KMS-11 (cell line): ENCODE measurements at regions not wholly inside any gene's neighbourhood (a gene's known extent, or its start where the extent isn't known, plus 50 kb on each side); places are given as distances from the start of the nearest gene placed in this dataset.

Experiments
- H2AFZ ChIP-seq: fragments of 200-600 bp; sonication (generic); 2 replicates; pipeline ENCODE4 v1.6.1; 2016; ENCODE audit warnings: antibody characterized with exemption, mixed run types, low read depth
- H3K27ac ChIP-seq: fragments of 200-600 bp; sonication (generic); 2 replicates; pipeline ENCODE4 v1.6.1; 2016; ENCODE audit warnings: mild to moderate bottlenecking, mixed run types
- H3K27me3 ChIP-seq: fragments of 200-600 bp; sonication (generic); 2 replicates; pipeline ENCODE4 v1.6.1; 2017; ENCODE audit warnings: mild to moderate bottlenecking, low read depth, mixed run types, moderate library complexity; ENCODE audit not compliant: insufficient read depth
- H3K36me3 ChIP-seq: fragments of 200-600 bp; sonication (generic); 2 replicates; pipeline ENCODE4 v1.6.1; 2017; ENCODE audit warnings: mild to moderate bottlenecking, mixed run types; ENCODE audit not compliant: insufficient read depth
- H3K4me1 ChIP-seq: fragments of 200-600 bp; sonication (generic); 2 replicates; pipeline ENCODE4 v1.6.1; 2016; ENCODE audit warnings: mild to moderate bottlenecking, low read depth, mixed run types; ENCODE audit not compliant: poor library complexity, severe bottlenecking
- H3K4me2 ChIP-seq: fragments of 200-600 bp; sonication (generic); 2 replicates; pipeline ENCODE4 v1.7.0; 2016; ENCODE audit warnings: mild to moderate bottlenecking, mixed run types
- H3K4me3 ChIP-seq: fragments of 200-600 bp; sonication (generic); IDR thresholded peaks from 2 replicates; pipeline ENCODE4 v1.6.1; 2017; ENCODE audit warnings: low read depth, low read length, mixed read lengths; ENCODE audit not compliant: insufficient read depth
- H3K79me2 ChIP-seq: fragments of 200-600 bp; sonication (generic); 2 replicates; pipeline ENCODE4 v1.6.1; 2016; ENCODE audit warnings: low read depth, mixed run types; ENCODE audit not compliant: insufficient read depth
- H3K9ac ChIP-seq: fragments of 200-600 bp; sonication (generic); 2 replicates; pipeline ENCODE4 v1.6.1; 2016; ENCODE audit warnings: mild to moderate bottlenecking, mixed run types
- H4K20me1 ChIP-seq: fragments of 200-600 bp; sonication (generic); 2 replicates; pipeline ENCODE4 v1.6.1; 2016; ENCODE audit warnings: mild to moderate bottlenecking, mixed run types; ENCODE audit not compliant: insufficient read depth
- TF ChIP-seq, protein P1 (sequence below): fragments of 200-600 bp; sonication (generic); conservative IDR thresholded peaks from 2 replicates; pipeline ENCODE4 v1.6.1; 2017; ENCODE audit warnings: low read depth, mild to moderate bottlenecking, antibody characterized with exemption, low read length, moderate library complexity, mixed read lengths

DNA sequence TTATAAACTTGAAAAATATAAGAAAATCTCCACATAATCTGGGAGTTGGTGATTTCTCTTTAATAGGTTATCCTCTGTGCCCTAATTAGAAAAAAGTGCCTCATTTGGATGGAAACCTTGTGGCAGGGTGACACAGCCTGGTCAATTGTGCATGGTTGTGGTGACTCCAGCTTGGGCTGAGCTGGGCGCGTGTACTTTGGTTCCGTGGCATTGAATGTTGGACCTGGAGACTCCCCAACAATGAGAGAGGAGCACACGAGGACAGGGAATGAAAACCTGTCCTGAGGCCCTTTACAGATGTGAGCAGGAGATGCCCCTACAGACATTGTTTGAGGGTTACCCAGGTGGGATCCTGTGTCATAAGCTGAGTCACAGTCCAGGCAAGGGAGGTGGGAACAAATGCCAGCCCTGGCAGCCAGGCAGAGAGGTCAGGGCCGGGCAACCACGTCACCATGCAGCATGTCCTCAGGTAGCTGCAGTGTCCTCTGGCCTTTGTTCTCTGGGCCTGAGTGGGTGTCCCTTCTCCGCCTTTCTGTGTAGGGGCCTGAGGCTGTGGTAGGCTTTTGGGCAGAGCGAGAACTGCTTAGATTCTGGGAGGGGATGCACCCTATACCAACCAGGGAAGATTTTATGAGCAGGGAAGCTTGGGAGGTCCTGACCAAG lies 147.4 kb upstream of the TBX20 start:
- Histone ChIP-seq H3K36me3 (no peaks in the 10 kb centered on the region), H4K20me1 (no peaks in the 10 kb centered on the region), H3K4me1 (no peaks in the 10 kb centered on the region), H3K27me3 (no peaks in the 10 kb centered on the region), H3K4me3 (no peak overlapping the region), H3K9ac (no peak overlapping the region), H3K27ac (no peak overlapping the region), H3K79me2 (no peaks in the 10 kb centered on the region), H3K4me2 (no peak overlapping the region), H2AFZ (no peak overlapping the region)
- TF ChIP-seq, protein P1, sequence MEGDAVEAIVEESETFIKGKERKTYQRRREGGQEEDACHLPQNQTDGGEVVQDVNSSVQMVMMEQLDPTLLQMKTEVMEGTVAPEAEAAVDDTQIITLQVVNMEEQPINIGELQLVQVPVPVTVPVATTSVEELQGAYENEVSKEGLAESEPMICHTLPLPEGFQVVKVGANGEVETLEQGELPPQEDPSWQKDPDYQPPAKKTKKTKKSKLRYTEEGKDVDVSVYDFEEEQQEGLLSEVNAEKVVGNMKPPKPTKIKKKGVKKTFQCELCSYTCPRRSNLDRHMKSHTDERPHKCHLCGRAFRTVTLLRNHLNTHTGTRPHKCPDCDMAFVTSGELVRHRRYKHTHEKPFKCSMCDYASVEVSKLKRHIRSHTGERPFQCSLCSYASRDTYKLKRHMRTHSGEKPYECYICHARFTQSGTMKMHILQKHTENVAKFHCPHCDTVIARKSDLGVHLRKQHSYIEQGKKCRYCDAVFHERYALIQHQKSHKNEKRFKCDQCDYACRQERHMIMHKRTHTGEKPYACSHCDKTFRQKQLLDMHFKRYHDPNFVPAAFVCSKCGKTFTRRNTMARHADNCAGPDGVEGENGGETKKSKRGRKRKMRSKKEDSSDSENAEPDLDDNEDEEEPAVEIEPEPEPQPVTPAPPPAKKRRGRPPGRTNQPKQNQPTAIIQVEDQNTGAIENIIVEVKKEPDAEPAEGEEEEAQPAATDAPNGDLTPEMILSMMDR, result no peak

DNA sequence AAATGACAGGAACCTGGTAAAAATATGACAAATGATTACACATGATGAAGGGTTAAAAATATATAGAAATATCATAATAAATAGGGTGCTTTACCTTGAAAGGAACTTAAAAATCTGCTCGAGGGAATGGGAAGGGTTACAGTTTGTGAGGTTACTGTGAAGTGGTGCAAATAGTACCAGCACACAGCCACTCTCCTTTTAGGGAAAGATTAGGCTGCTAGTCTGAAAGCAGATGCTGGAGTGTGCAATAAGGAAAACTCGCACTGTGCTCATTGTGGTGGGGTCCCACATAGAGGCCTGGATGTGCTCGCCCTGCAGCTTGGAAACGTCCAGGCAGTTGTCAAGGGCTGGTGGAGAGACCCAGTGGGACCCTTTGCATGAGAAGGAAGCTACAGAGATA lies 145.9 kb upstream of the TBX20 start:
- Histone ChIP-seq H3K4me2 (no peak overlapping the region), H4K20me1 (no peaks in the 10 kb centered on the region), H3K79me2 (no peaks in the 10 kb centered on the region), H3K27me3 (no peaks in the 10 kb centered on the region), H3K4me3 (no peak overlapping the region), H3K4me1 (no peaks in the 10 kb centered on the region), H3K9ac (no peak overlapping the region), H3K27ac (no peak overlapping the region), H2AFZ (no peak overlapping the region), H3K36me3 (no peaks in the 10 kb centered on the region)
- TF ChIP-seq, protein P1, result no peak

DNA sequence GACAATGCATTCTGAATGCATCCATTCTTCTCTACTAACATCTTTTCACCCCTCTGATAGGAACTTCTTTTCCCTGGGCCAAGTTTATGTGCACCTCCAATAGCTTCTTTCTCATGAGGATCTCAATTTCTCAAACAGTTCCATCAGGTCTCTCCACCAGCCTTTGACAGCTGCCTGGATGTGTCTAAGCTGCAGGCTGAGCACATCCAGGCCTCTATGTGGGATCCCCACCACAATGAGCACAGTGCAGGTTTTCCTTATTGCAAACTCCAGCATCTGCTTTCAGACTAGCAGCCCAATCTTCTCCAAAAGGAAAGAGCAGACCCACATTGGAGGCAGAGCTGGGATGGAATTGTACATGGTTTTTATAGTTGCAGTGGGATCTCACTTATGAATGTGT lies 145.3 kb upstream of the TBX20 start:
- TF ChIP-seq, protein P1, result no peak
- H3K4me2 ChIP-seq, result no peak overlapping the region

DNA sequence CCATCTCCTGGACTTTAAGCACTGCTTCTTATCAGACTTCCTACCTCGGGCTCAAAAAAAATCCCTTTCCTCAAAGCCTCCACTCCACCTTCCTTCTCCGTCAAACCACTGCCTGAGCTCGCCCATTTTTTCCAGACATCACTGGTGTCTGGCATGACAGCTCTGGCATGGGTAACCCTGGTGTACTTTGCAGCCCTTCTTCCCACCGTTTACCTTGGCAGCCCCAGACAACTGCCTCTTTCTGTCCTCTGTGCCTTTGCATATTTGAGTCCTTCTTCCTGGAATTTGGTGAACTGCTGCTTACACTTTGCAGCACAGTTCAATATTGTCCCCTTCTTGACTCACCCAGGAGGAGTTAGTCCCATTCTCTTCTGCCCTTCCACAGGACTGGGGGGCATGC lies 144.6 kb upstream of the TBX20 start:
- H3K79me2 ChIP-seq, result no peaks in the 10 kb centered on the region
- H3K27ac ChIP-seq, result no peak overlapping the region
- TF ChIP-seq, protein P1, result no peak
- no peak overlapping the region for H3K4me2 ChIP-seq
- H2AFZ ChIP-seq, result no peak overlapping the region
- no peaks in the 10 kb centered on the region for H4K20me1 ChIP-seq
- H3K9ac ChIP-seq, result no peak overlapping the region
- H3K4me3 ChIP-seq, result no peak overlapping the region
- H3K27me3 ChIP-seq, result no peaks in the 10 kb centered on the region
- H3K4me1 ChIP-seq, result no peaks in the 10 kb centered on the region
- H3K36me3 ChIP-seq, result no peaks in the 10 kb centered on the region

More for the DNA sequence above, 145.3 kb upstream of the TBX20 start:
- no peak overlapping the region for H3K27ac ChIP-seq
- no peak overlapping the region for H3K4me3 ChIP-seq
- H3K79me2 ChIP-seq, result no peaks in the 10 kb centered on the region
- no peaks in the 10 kb centered on the region for H3K36me3 ChIP-seq
- no peak overlapping the region for H2AFZ ChIP-seq
- H3K9ac ChIP-seq, result no peak overlapping the region
- no peaks in the 10 kb centered on the region for H4K20me1 ChIP-seq
- no peaks in the 10 kb centered on the region for H3K27me3 ChIP-seq
- H3K4me1 ChIP-seq, result no peaks in the 10 kb centered on the region
